A673 (cell line): ENCODE measurements at regions not wholly inside any gene's neighbourhood (a gene's known extent, or its start where the extent isn't known, plus 50 kb on each side); places are given as distances from the start of the nearest gene placed in this dataset.

Source experiments
- BruUV-seq: library from RNA; stranded (reverse); fragments of 400-500 nt; replicated peaks from 2 replicates; lab custom pipeline; 2021; lab: Mats Ljungman, UMichigan
- CTCF ChIA-PET: fragments of 300-600 bp; sonication (Branson Sonifier 250); formaldehyde crosslinking; loops from one replicate; lab custom pipeline; 2022; ENCODE audit warnings: antibody characterized with exemption; lab: Charles Lee
- POLR2A ChIA-PET: fragments of 300-600 bp; sonication (Branson Sonifier 250); formaldehyde crosslinking; loops from one replicate; lab custom pipeline; 2022; ENCODE audit warnings: antibody characterized with exemption; ENCODE audit not compliant: low non-redundant PET; lab: Charles Lee
- DNase-seq: peaks from one replicate; pipeline ENCODE4 v3.0.0-alpha.2; 2015; ENCODE audit warnings: low spot score
- H3K27ac ChIP-seq: fragments of 200-600 bp; sonication (generic); 2 replicates; pipeline ENCODE4 v1.5.1; 2016; ENCODE audit warnings: mixed run types, low read depth, mild to moderate bottlenecking, mixed read lengths, antibody characterized with exemption, low read length; ENCODE audit not compliant: poor library complexity, severe bottlenecking
- H3K27me3 ChIP-seq: fragments of 200-600 bp; sonication (generic); replicated peaks from 2 replicates; pipeline ENCODE4 v1.6.1; 2017; ENCODE audit warnings: mixed run types, low read depth, mild to moderate bottlenecking, mixed read lengths, antibody characterized with exemption, low read length; ENCODE audit not compliant: insufficient read depth, poor library complexity
- H3K36me3 ChIP-seq: fragments of 200-600 bp; sonication (generic); 2 replicates; pipeline ENCODE4 v1.6.1; 2016; ENCODE audit warnings: mixed run types, mild to moderate bottlenecking, mixed read lengths, antibody characterized with exemption, low read length; ENCODE audit not compliant: insufficient read depth, poor library complexity, severe bottlenecking
- H3K4me1 ChIP-seq: fragments of 200-600 bp; sonication (generic); 2 replicates; pipeline ENCODE4 v1.6.1; 2017; ENCODE audit warnings: mixed run types, mild to moderate bottlenecking, mixed read lengths, antibody characterized with exemption, low read length; ENCODE audit not compliant: insufficient read depth, poor library complexity, severe bottlenecking
- H3K4me3 ChIP-seq: fragments of 200-600 bp; sonication (generic); 2 replicates; pipeline ENCODE4 v1.5.1; 2016; ENCODE audit warnings: low read depth, mixed run types, mild to moderate bottlenecking, mixed read lengths, low read length; ENCODE audit not compliant: poor library complexity, severe bottlenecking
- H3K9me3 ChIP-seq: fragments of 200-600 bp; sonication (generic); 2 replicates; pipeline ENCODE4 v1.6.1; 2016; ENCODE audit warnings: mixed run types, low read depth, mild to moderate bottlenecking, mixed read lengths, antibody characterized with exemption, low read length; ENCODE audit not compliant: poor library complexity, severe bottlenecking
- CTCF ChIP-seq: fragments of 300-800, 200-600 bp; sonication (generic); conservative IDR thresholded peaks from 2 replicates; pipeline ENCODE4 v1.5.1; 2017; ENCODE audit warnings: low read depth, mild to moderate bottlenecking, antibody characterized with exemption, low read length, moderate library complexity, mixed read lengths
- EZH2 ChIP-seq: fragments of 200-600 bp; sonication (generic); IDR thresholded peaks from 2 replicates; pipeline ENCODE4 v1.6.1; 2017; ENCODE audit warnings: borderline replicate concordance, low read depth, mild to moderate bottlenecking, mixed read lengths, antibody characterized with exemption, low read length; ENCODE audit not compliant: poor library complexity, severe bottlenecking
- intact Hi-C: fragments of 100-400 bp; cut with micrococcal nuclease; formaldehyde crosslinking; loops from one replicate; pipeline ENCODE4 v1.10.0; 2022; ENCODE audit not compliant: unreplicated experiment

DNA sequence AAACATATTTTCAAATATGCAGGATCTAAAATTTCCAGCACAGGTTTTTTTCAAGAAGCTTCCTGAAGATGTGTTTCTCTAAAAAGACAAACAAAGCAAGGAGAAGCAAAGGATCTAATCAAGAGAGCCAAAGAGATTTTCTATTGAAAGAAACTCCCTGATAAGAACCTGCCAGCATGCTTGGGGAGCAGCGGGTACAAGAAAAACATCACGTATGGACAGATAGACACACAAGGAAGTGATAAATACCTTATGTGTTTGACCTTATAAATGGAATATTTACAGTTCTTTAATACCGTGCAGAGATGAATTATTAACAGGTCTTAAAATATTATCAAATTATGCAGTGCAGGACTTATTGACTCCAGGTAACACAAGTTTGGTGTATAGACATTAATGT, 562.1 kb downstream of the DACH1 start:
- CTCF ChIA-PET = no interaction called here
- intact Hi-C loops = no loop called here
- H3K4me1 ChIP-seq = no peaks in the 10 kb centered on the region
- no TSS peak for BruUV-seq
- POLR2A ChIA-PET = no interaction called here
- H3K27ac ChIP-seq = no peak overlapping the region
- H3K9me3 ChIP-seq = no peaks in the 10 kb centered on the region
- no peaks in the 10 kb centered on the region for H3K36me3 ChIP-seq
- H3K4me3 ChIP-seq = no peak overlapping the region
- DNase-seq = no peak
- H3K27me3 ChIP-seq = peaks cover 17% of the 10 kb centered on the region
- TF ChIP-seq CTCF (no peak), EZH2 (no peak)

DNA sequence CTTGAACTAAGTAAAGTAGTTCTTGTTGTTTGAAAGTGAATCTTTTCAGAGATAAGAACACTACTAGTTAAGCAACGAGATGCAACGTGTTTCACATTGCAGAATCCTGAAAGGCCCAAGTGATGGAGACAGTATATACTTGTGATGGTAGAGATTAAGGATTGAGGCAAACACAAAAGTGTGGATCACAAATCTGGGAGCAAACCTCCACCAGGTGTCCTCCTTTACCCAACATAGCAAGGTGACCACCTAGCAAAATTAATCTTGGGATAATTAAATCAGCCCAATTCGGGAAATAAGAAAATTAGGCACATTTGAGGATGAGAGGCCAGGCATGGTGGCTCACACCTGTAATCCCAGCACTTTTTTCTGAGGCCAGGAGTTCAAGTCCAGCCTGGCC, 563.9 kb downstream of the DACH1 start:
- no peak for DNase-seq
- no TSS peak for BruUV-seq
- Histone ChIP-seq H3K36me3 (no peaks in the 10 kb centered on the region), H3K9me3 (no peaks in the 10 kb centered on the region), H3K27ac (no peak overlapping the region), H3K27me3 (peaks cover 17% of the 10 kb centered on the region), H3K4me3 (no peak overlapping the region), H3K4me1 (no peaks in the 10 kb centered on the region)
- no peak for TF ChIP-seq EZH2
- TF ChIP-seq CTCF = 0 out of 2 replicates have a peak, but pooled peaks have one; percentile 11
- CTCF ChIA-PET = no interaction called here
- POLR2A ChIA-PET = no interaction called here
- intact Hi-C loops = no loop called here

GRCh38 chr13:71300602-71301001, 566.4 kb downstream of the DACH1 start:
- TF ChIP-seq CTCF (no peak), EZH2 (no peak)
- intact Hi-C loops = no loop called here
- Histone ChIP-seq H3K9me3 (no peaks in the 10 kb centered on the region), H3K36me3 (no peaks in the 10 kb centered on the region), H3K4me3 (no peak overlapping the region), H3K27me3 (peaks cover 15% of the 10 kb centered on the region), H3K4me1 (no peaks in the 10 kb centered on the region), H3K27ac (no peak overlapping the region)
- no peak for DNase-seq
- POLR2A ChIA-PET = no interaction called here
- CTCF ChIA-PET = no interaction called here
- BruUV-seq = no TSS peak
